GM03348 (cell line): ENCODE measurements at regions not wholly inside any gene's neighbourhood (a gene's known extent, or its start where the extent isn't known, plus 50 kb on each side); places are given as distances from the start of the nearest gene placed in this dataset.
"Not testable (repeated sequence)": the region's sequence is repeated elsewhere in the genome, so short reads cannot be mapped to it uniquely, and the experiment has no call there.

ENCODE experiments used
- DNase-seq: peaks from one replicate; pipeline ENCODE4 v3.0.0; 2012; ENCODE audit warnings: low spot score

DNA sequence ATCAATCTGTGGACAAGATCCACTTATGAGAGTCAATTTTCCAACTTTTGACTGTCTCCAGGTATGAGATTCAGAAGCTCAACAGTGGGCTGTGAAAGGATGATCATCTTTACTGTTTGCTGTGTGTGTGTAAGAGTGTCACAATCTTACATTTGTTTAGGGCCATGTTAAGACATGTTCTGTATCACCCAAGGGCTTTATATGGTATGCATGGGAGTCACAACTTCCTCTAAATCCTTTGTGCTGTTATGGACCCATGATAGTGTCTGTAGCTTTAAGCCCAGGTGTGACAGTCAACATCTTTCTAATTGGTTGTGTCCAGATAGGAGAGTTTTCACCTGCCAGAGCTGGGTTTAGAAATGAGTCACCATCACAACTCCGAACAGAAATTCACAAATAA, 70.2 kb downstream of the ZNF726 start:
- not testable (repeated sequence) for DNase-seq

DNA sequence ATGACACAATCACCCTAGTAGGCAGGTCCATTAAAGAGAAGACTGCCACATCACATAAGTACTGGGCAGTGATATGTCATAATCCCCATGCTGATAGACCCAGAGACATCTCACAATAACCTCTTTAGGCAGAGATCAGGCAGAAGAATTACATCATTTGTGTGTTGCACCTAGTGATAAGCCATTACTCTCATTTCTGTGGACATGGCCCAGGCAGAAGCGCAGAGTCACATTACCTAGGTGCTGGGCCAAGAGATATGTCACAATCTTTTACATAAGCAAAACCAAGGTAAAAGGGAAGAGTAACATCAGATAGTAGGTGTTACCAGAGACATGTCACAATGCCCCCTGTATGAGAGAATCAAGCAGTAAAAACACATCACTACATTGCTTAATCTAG, 71.9 kb downstream of the ZNF726 start:
- no peak for DNase-seq

DNA sequence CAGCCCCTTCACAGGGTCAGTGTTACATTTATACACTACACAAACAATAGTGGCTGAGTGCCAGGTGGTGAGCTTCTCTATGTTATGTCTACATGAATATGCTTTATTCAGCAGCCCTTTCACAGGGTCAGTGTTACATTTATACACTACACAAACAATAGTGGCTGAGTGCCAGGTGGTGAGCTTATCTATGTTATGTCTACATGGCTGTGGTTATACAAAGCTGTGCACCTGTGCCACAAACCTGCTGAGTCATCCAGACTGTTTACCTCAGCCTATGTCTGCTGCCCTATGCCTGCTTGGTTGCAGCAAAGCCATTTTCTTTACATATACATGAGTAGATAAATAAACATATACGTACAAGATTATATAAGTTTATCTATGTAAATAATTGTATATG, 76.5 kb downstream of the ZNF726 start:
- DNase-seq: no peak

- no peak for DNase-seq
Measured at GRCh38 chr19:23992348-23992747, 77.7 kb downstream of the ZNF726 start.

GRCh38 chr19:23993440-23993839, 78.8 kb downstream of the ZNF726 start:
- DNase-seq: no peak

- DNase-seq: no peak
Measured at GRCh38 chr19:23996549-23996948, 81.9 kb downstream of the ZNF726 start.

GRCh38 chr19:23998568-23998967, 83.9 kb downstream of the ZNF726 start:
- DNase-seq: no peak

- DNase-seq: no peak
Measured at GRCh38 chr19:23999821-24000610, 85.3 kb downstream of the ZNF726 start.

DNA sequence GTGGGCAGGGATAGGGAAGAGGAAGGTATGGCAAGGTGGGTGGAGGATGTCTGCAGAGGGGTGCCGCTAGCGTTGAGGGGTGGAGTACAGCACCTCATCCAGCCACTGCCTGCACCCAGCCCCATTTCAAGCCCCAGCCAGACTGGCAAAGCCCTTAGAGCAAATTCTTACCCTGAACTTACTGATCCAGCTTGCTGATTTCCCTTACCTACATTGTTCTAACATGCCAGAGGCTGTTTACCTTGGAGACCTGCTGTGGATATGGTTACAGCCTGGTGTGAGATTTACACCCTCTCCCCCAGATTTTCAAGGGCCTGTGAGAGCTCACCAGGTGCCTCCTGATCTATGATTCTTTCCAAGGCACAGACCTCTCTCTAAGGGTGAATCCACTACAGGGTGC, 86.0 kb downstream of the ZNF726 start:
- no peak for DNase-seq

DNA sequence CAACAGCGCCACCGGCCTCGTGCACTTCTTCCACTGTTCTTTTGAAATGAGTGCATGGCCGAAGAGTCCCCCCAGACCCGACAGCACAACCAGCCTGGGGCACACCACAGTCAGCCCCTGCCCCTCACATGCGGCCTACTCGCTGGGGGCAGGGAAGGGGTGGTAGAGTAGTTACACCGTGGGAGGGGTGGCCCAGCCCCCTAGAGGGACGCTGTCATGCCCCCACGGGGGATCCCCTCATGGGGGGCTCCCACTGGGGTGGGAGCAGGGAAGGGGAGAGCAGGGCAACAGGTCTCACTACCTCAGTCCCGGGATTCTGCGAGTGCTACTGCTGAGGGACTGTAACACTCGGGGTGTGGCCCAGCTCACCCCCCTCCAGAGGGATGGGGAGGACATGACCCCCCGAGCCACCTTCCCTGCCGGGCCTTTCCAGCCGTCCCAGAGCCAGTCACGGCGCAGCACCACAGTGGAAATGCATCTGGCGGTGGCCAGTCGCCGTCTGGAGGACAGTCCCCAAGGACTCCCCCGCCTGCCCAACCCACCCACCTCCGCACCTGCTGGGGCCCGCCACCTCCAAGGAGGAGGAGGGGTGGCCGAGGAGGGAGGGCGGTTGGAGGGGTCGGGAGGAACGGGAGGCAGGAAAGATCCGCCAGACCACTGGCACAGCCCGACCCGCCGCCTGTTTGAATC, 84.6 kb upstream of the ZNF254 start:
- no peak for DNase-seq

GRCh38 chr19:24003537-24003936, 83.5 kb upstream of the ZNF254 start:
- DNase-seq: no peak

GRCh38 chr19:24004166-24004565, 82.8 kb upstream of the ZNF254 start:
- DNase-seq: no peak

- DNase-seq: no peak
Measured at GRCh38 chr19:24029941-24030636, 56.9 kb upstream of the ZNF254 start.

GRCh38 chr19:24032651-24033050, 54.3 kb upstream of the ZNF254 start:
- no peak for DNase-seq

- DNase-seq: peak; percentile 97
Measured at GRCh38 chr19:24033301-24033962, 53.6 kb upstream of the ZNF254 start.

GRCh38 chr19:24033963-24034342, 53.0 kb upstream of the ZNF254 start:
- DNase-seq: peak; percentile 65

DNA sequence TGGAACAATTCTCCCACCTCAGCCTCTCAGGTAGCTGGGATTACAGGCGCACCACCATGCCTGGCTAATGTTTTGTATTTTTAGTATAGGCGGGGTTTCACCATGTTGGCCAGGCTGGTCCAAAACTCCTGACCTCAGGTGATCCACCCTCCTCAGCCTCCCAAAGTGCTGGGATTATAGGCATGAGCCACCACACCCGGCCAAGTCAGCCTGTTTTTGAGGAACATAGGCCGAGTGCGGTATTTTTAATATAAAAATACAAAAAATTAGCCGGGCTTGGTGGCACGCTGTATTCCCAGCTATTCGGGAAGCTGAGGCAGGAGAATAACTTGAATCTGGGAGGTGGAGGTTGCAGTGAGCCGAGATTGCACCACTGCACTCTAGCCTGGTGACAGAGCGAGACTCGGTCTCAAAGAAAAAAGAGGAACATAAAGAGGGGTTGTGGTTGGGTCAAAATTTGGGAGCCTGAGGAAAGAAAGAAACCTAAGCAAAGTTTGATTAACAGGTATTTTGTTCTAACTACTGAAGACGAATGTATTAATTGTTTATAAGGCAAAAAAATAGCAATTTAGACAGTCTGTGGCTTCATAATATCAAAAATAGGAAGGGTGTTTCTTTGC, 51.6 kb upstream of the ZNF254 start:
- not testable (repeated sequence) for DNase-seq
